Adrenal gland (tissue), 9 donors: ENCODE measurements at regions not wholly inside any gene's neighbourhood (a gene's known extent, or its start where the extent isn't known, plus 50 kb on each side); places are given as distances from the start of the nearest gene placed in this dataset.
A peak's percentile ranks its signal among the peaks of the same experiment; 100 is the strongest.

Source experiments
- DNase-seq, 7 donors: peaks; one replicate each; pipeline ENCODE4 v3.0.0-alpha.2; 2019 to 2020
- H3K27ac ChIP-seq, 5 donors: fragments of 200-600 bp; sonication (generic) in 4 of 5; 1 replicate in 3 of 5; 2 replicates in 2 of 5; pipeline versions ENCODE4 v1.5.1 to v1.8.0; 2016 to 2020; ENCODE audit warnings: mild to moderate bottlenecking in 1 of 5
- H3K27me3 ChIP-seq: fragments of 200-600 bp; 2 replicates; pipeline ENCODE4 v1.8.0; 2021
- H3K36me3 ChIP-seq, 2 donors: fragments of 200-600 bp; replicated peaks in 1 of 2; 1 replicate in 1 of 2; 2 replicates in 1 of 2; pipeline versions ENCODE4 v1.5.1 to v1.8.0; 2018 to 2022
- H3K4me1 ChIP-seq, 2 donors: fragments of 200-600 bp; replicated peaks in 1 of 2; 1 replicate in 1 of 2; 2 replicates in 1 of 2; pipeline versions ENCODE4 v1.5.1 to v1.8.0; 2018 to 2021
- H3K4me3 ChIP-seq, 4 donors: fragments of 200-600 bp; sonication (generic) in 3 of 4; one replicate each; pipeline ENCODE4 v1.5.1; 2016 to 2018
- H3K9me3 ChIP-seq, 3 donors: fragments of 200-600 bp; sonication (generic) in 1 of 3; replicated peaks in 1 of 3; 1 replicate in 2 of 3; 2 replicates in 1 of 3; pipeline versions ENCODE4 v1.5.1 to v1.8.0; 2016 to 2021
- CTCF ChIP-seq, 6 experiments: fragments of 450-650 bp in 4 of 6; fragments of 200-600 bp in 2 of 6; sonication (generic) in 1 of 6; IDR thresholded peaks; 1 replicate in 5 of 6; 2 replicates in 1 of 6; pipeline versions ENCODE4 v1.5.1 to v1.8.0; 2016 to 2021; ENCODE audit warnings: antibody characterized with exemption in 6 of 6, mild to moderate bottlenecking in 2 of 6, moderate library complexity in 1 of 6
- POLR2A ChIP-seq, 2 donors: fragments of 450-650 bp; IDR thresholded peaks; one replicate each; pipeline ENCODE4 v1.6.1; 2017; ENCODE audit warnings: antibody characterized with exemption in 2 of 2, mild to moderate bottlenecking in 2 of 2, moderate library complexity in 1 of 2
- WGBS, 4 donors: extraction: QIAGEN DNeasy Blood & Tissue Kit in 2 of 4; methylation state at CpG; one replicate each; pipeline versions ENCODE4 v1.1.5 to v1.1.7; 2013 to 2017; 5-methylcytosine and 5-hydroxymethylcytosine counted together
- intact Hi-C, 2 donors: fragments of 100-400 bp; cut with DNase I; formaldehyde crosslinking; loops; one replicate each; pipeline versions ENCODE4 v1.14.1 to v1.15.0; 2022 to 2023
- donor health status: healthy with polysubstance abuse.
- donor health status: Bipolar disorder and iron deficiency.
- donor health status: DM: yes; HTN: yes; CAD: no.
- donor health status: DM: no; HTN: no; CAD: no.
- donor health status: DM: no; HTN: no; CAD: no.

DNA sequence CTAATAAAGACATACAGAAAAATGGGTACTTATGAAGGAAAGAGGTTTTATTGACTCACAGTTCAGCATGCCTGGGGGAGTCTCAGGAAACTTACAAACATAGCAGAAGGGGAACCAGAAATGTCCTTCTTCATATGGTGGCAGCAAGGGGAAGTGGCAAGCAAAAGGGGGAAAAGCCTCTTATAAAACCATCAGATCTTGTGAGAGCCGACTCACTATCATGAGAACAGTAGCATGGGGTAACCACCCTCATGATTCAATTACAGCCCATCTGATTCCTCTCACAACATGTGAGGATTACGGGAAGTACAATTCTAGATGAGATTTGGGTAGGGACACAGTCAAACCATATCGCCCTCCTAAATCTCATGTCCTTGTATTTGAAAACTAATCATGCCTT lies 1305.4 kb upstream of the SORCS1 start:
- H3K27me3 ChIP-seq, result peaks cover 7% of the 10 kb centered on the region
- DNase-seq, result no peak
- peaks cover 0 to 4% of the 10 kb centered on the region in 2 donors for H3K4me1 ChIP-seq
- no peaks in the 10 kb centered on the region for H3K9me3 ChIP-seq
- no peak overlapping the region for H3K27ac ChIP-seq
- 50 to 58% (median 55%) methylated on average over 3 of the region's 3 CpGs for WGBS, 4 donors
- intact Hi-C loops, result no loop called here
- H3K36me3 ChIP-seq, result no peaks in the 10 kb centered on the region
- TF ChIP-seq CTCF (IDR thresholded peaks at IDR 0.05), result no peak
- TF ChIP-seq POLR2A (IDR thresholded peaks at IDR 0.05), result no peak
- no peak overlapping the region for H3K4me3 ChIP-seq

- Histone ChIP-seq H3K9me3 (no peaks in the 10 kb centered on the region), H3K4me1 (peaks cover 0 to 4% of the 10 kb centered on the region in 2 donors), H3K36me3 (no peaks in the 10 kb centered on the region), H3K27me3 (peaks cover 7% of the 10 kb centered on the region), H3K27ac (no peak overlapping the region), H3K4me3 (peak overlapping the region in 2 of 4 donors; percentile 0 to 65)
- TF ChIP-seq POLR2A (IDR thresholded peaks at IDR 0.05) (no peak), CTCF (IDR thresholded peaks at IDR 0.05) (no peak)
- 5 to 26% (median 13%) methylated on average over 10 to 62 of the region's 62 CpGs for WGBS, 4 donors
- DNase-seq, result peak in 3 of 7 donors; percentile 10 to 22 (median 19)
- intact Hi-C loops, result no loop called here
Measured at GRCh38 chr10:108465871-108466641, 1301.5 kb upstream of the SORCS1 start.

GRCh38 chr10:108462005-108462404 lies 1297.5 kb upstream of the SORCS1 start:
- WGBS, 4 donors, result 71 to 76% (median 72%) methylated on average over 2 of the region's 2 CpGs

DNA sequence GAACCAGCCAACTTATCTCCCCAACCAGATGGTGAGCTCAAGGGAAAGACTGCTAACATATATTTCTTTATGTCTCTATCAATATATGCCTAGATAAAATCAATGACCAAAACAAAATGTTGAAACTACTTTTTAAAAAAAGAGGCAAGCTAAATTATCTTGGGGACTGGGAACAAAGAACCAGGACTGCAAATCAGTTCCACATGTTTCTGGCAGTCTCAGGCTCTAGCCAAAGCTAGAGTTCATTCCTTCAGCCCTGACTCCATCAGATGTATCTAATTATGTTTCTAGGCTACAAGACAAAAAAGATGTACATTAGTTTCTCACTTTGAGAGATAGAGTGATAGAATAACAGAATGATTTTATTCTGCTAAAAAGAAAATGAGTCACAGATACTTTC lies 1290.3 kb upstream of the SORCS1 start:
- DNase-seq, result no peak
- Histone ChIP-seq H3K27ac (no peak overlapping the region), H3K4me1 (no peaks in the 10 kb centered on the region), H3K27me3 (no peaks in the 10 kb centered on the region), H3K9me3 (no peaks in the 10 kb centered on the region), H3K36me3 (no peaks in the 10 kb centered on the region), H3K4me3 (no peak overlapping the region)
- no peak for TF ChIP-seq POLR2A (IDR thresholded peaks at IDR 0.05)
- TF ChIP-seq CTCF (IDR thresholded peaks at IDR 0.05), result no peak
- intact Hi-C loops, result no loop called here

More at GRCh38 chr10:108462005-108462404, 1297.5 kb upstream of the SORCS1 start:
- H3K9me3 ChIP-seq, result no peaks in the 10 kb centered on the region
- H3K36me3 ChIP-seq, result no peaks in the 10 kb centered on the region
- DNase-seq, result no peak
- H3K27me3 ChIP-seq, result peaks cover 7% of the 10 kb centered on the region
- intact Hi-C loops, result no loop called here
- H3K4me3 ChIP-seq, result no peak overlapping the region
- TF ChIP-seq CTCF (IDR thresholded peaks at IDR 0.05), result no peak
- TF ChIP-seq POLR2A (IDR thresholded peaks at IDR 0.05), result no peak
- no peak overlapping the region for H3K27ac ChIP-seq
- peaks cover 0 to 4% of the 10 kb centered on the region in 2 donors for H3K4me1 ChIP-seq
